SK-N-SH (cell line): ENCODE measurements at regions not wholly inside any gene's neighbourhood (a gene's known extent, or its start where the extent isn't known, plus 50 kb on each side); places are given as distances from the start of the nearest gene placed in this dataset.

ENCODE experiments used
- CTCF ChIA-PET: fragments of 300-600, 350-600 bp; formaldehyde crosslinking; extraction: SDS; loops from one replicate; lab custom pipeline; 2021; lab: Yijun Ruan, JAX
- POLR2A ChIA-PET: fragments of 350-600 bp; sonication (Branson Sonifier 250); formaldehyde crosslinking; extraction: SDS; loops from one replicate; lab custom pipeline; 2020; ENCODE audit warnings: antibody characterized with exemption, inconsistent platforms; lab: Yijun Ruan, JAX
- DNase-seq: peaks from one replicate; pipeline ENCODE4 v3.0.0; 2012
- H2AFZ ChIP-seq: fragments of 200-600 bp; sonication (generic); 2 replicates; pipeline ENCODE4 v1.8.1; 2016; ENCODE audit warnings: antibody characterized with exemption, mild to moderate bottlenecking, low read depth
- H3F3A ChIP-seq: fragments of 200-600 bp; sonication (generic); replicated peaks from 2 replicates; pipeline ENCODE3; 2016; ENCODE audit warnings: antibody characterized with exemption, mild to moderate bottlenecking; ENCODE audit not compliant: insufficient read depth
- H3K27ac ChIP-seq, 2 experiments: fragments of 200-500 bp in 1 of 2; fragments of 200-600 bp in 1 of 2; sonication (Bioruptor generic) in 1 of 2; sonication (generic), shearing (Covaris generic) in 1 of 2; 2 replicates each; pipeline versions ENCODE4 v1.5.1 to v1.6.1; 2014 to 2016; ENCODE audit warnings: low read depth in 2 of 2, inconsistent platforms in 1 of 2, low read length in 1 of 2, mild to moderate bottlenecking in 1 of 2, mixed read lengths in 1 of 2
- H3K27me3 ChIP-seq: fragments of 200-600 bp; sonication (generic), shearing (Covaris generic); 2 replicates; pipeline ENCODE4 v1.6.1; 2016; ENCODE audit warnings: mixed run types; ENCODE audit not compliant: insufficient read depth
- H3K36me3 ChIP-seq, 2 experiments: fragments of 200-500 bp in 1 of 2; fragments of 200-600 bp in 1 of 2; sonication (Bioruptor generic) in 1 of 2; sonication (generic) in 1 of 2; replicated peaks in 1 of 2; 2 replicates each; pipeline versions ENCODE3 to v1.5.1; 2014 to 2016; ENCODE audit warnings: low read length in 1 of 2, mild to moderate bottlenecking in 1 of 2; ENCODE audit not compliant: insufficient read depth in 2 of 2, control insufficient read depth in 1 of 2
- H3K4me1 ChIP-seq, 2 experiments: fragments of 200-500 bp in 1 of 2; fragments of 200-600 bp in 1 of 2; sonication (Bioruptor generic) in 1 of 2; sonication (generic), shearing (Covaris generic) in 1 of 2; 2 replicates each; pipeline versions ENCODE4 v1.5.1 to v1.6.1; 2014 to 2016; ENCODE audit warnings: low read depth in 1 of 2, low read length in 1 of 2, mixed run types in 1 of 2; ENCODE audit not compliant: insufficient read depth in 2 of 2, control insufficient read depth in 1 of 2
- H3K4me2 ChIP-seq: fragments of 200-600 bp; sonication (generic), shearing (Covaris generic); 2 replicates; pipeline ENCODE4 v1.6.1; 2017; ENCODE audit warnings: mixed run types
- H3K4me3 ChIP-seq, 2 experiments: fragments of 200-500 bp in 1 of 2; fragments of 200-600 bp in 1 of 2; sonication (Bioruptor generic) in 1 of 2; sonication (generic), shearing (Covaris generic) in 1 of 2; 2 replicates each; pipeline versions ENCODE4 v1.5.1 to v1.8.1; 2014 to 2016; ENCODE audit warnings: low read depth in 2 of 2, inconsistent platforms in 1 of 2, low read length in 1 of 2, mild to moderate bottlenecking in 1 of 2, mixed read lengths in 1 of 2, moderate library complexity in 1 of 2
- H3K79me2 ChIP-seq: fragments of 200-600 bp; sonication (generic); 2 replicates; pipeline ENCODE4 v1.8.1; 2017; ENCODE audit warnings: mild to moderate bottlenecking; ENCODE audit not compliant: insufficient read depth
- H3K9ac ChIP-seq: fragments of 200-600 bp; sonication (generic); 2 replicates; pipeline ENCODE4 v1.6.1; 2017; ENCODE audit warnings: mixed run types
- H3K9me2 ChIP-seq: fragments of 200-600 bp; sonication (generic); 2 replicates; pipeline ENCODE4 v1.6.1; 2017; ENCODE audit warnings: mixed run types
- H3K9me3 ChIP-seq: fragments of 200-600 bp; sonication (generic); 2 replicates; pipeline ENCODE4 v1.6.1; 2017; ENCODE audit warnings: mixed run types, mild to moderate bottlenecking, moderate library complexity
- H4K20me1 ChIP-seq: fragments of 200-600 bp; sonication (generic); 2 replicates; pipeline ENCODE4 v1.6.1; 2017; ENCODE audit warnings: mild to moderate bottlenecking, mixed run types; ENCODE audit not compliant: insufficient read depth
- CHD2 ChIP-seq: fragments of 150-350 bp; IDR thresholded peaks from 2 replicates; pipeline ENCODE4 v1.6.1; 2018; ENCODE audit warnings: low read length; ENCODE audit not compliant: partially characterized antibody
- CTCF ChIP-seq: fragments of 200-600 bp; sonication (generic); IDR thresholded peaks from 2 replicates; pipeline ENCODE4 v1.6.1; 2017; ENCODE audit warnings: antibody characterized with exemption, mild to moderate bottlenecking, moderate library complexity
- ELF1 ChIP-seq: IDR thresholded peaks from 2 replicates; pipeline ENCODE4 v1.4.0; 2012
- EZH2phosphoT487 ChIP-seq: fragments of 200-600 bp; sonication (generic); IDR thresholded peaks from 2 replicates; pipeline ENCODE4 v1.6.1; 2017; ENCODE audit warnings: low read depth, mixed run types, mild to moderate bottlenecking, antibody characterized with exemption, moderate library complexity, borderline replicate concordance
- FOSL2 ChIP-seq: IDR thresholded peaks from 2 replicates; pipeline ENCODE4 v1.4.0; 2012; ENCODE audit warnings: low read depth, mild to moderate bottlenecking, moderate library complexity, borderline replicate concordance
- FOXJ3 ChIP-seq: sonication (generic); formaldehyde crosslinking; IDR thresholded peaks from 2 replicates; pipeline ENCODE4 v1.5.1; 2020; ENCODE audit warnings: mild to moderate bottlenecking, missing genetic modification reagents
- GABPA ChIP-seq: IDR thresholded peaks from 2 replicates; pipeline ENCODE4 v1.4.0; 2012; ENCODE audit warnings: low read depth, mild to moderate bottlenecking
- MEF2A ChIP-seq: IDR thresholded peaks from 2 replicates; pipeline ENCODE4 v1.4.0; 2012; ENCODE audit warnings: low read depth, borderline replicate concordance
- NFIC ChIP-seq: IDR thresholded peaks from 2 replicates; pipeline ENCODE4 v1.4.0; 2012; ENCODE audit warnings: borderline replicate concordance
- NRF1 ChIP-seq: IDR thresholded peaks from 2 replicates; pipeline ENCODE4 v1.6.1; 2012; ENCODE audit warnings: low read depth, mild to moderate bottlenecking, low read length
- POLR2AphosphoS5 ChIP-seq: IDR thresholded peaks from 2 replicates; pipeline ENCODE4 v1.6.1; 2012; ENCODE audit warnings: low read depth, low read length
- RXRA ChIP-seq: IDR thresholded peaks from 2 replicates; pipeline ENCODE4 v1.4.0; 2012; ENCODE audit warnings: low read depth, mild to moderate bottlenecking, borderline replicate concordance
- SIN3A ChIP-seq: IDR thresholded peaks from 2 replicates; pipeline ENCODE4 v1.6.1; 2012; ENCODE audit warnings: low read depth, mild to moderate bottlenecking, low read length, moderate library complexity, borderline replicate concordance
- ZBTB33 ChIP-seq: IDR thresholded peaks from 2 replicates; pipeline ENCODE4 v1.4.0; 2012; ENCODE audit warnings: low read depth, borderline replicate concordance
- WGBS: methylation state at CpG from one replicate; pipeline ENCODE4 v1.1.6; 2017; ENCODE audit warnings: low lambda C conversion rate; 5-methylcytosine and 5-hydroxymethylcytosine counted together

DNA sequence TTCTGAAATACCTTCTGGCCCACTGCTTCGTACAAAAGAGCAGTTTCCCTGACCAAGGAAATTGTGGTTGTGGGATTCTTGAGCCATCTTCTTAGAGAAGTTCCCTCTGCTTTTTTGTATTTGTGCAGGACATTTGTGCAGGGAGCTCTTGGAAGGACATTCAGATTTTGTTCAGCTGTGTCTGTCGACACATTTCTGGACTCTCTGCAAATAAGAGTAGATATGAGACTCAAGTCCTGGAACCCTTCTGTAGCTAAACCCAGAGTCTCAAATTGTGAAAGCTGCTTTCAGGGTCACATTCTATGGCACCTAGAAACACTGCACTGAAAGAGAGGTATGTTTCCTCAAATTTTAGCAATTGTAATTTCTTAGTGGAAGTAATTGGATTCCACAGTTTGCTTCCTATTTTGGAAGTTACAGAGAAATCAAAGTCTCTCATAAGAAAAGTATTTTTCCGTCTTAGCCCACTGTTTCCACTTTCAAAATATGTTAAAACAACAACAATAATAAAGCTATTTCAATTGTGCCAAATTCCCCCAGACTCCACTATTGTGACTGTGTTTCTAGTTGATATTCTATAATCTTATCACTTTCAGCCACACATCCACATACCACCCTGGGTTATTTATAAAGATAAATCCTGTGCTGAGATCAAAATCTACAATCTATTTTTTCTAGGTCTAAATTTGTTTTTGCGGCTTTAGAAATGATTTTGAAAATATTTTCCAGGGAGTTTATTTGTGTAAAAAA is 224.0 kb downstream of the COG6 start:
- 85% methylated on average over 4 of the region's 4 CpGs for WGBS
- POLR2A ChIA-PET: interaction anchor here (0.6 kb wide), 1 partner anchor 508 kb away, joined by 3 read pairs; no protein-coding TSS in a partner anchor

More for the DNA sequence above, 224.0 kb downstream of the COG6 start:
- DNase-seq: no peak
- H4K20me1 ChIP-seq: no peaks in the 10 kb centered on the region
- no peak overlapping the region for H3K27ac ChIP-seq
- H3K4me1 ChIP-seq: peaks cover 11 to 24% of the 10 kb centered on the region in 2 experiments
- H3K4me2 ChIP-seq: no peak overlapping the region
- H3K9ac ChIP-seq: no peak overlapping the region
- H3K4me3 ChIP-seq: no peak overlapping the region
- TF ChIP-seq NFIC: no peak
- no peak for TF ChIP-seq SIN3A
- TF ChIP-seq RXRA: no peak
- no peak for TF ChIP-seq ZBTB33
- TF ChIP-seq MEF2A: no peak
- TF ChIP-seq FOXJ3 (CRISPR knock-in tag): no peak
- TF ChIP-seq ELF1: no peak
- TF ChIP-seq FOSL2: no peak
- TF ChIP-seq CTCF: no peak
- TF ChIP-seq EZH2phosphoT487: no peak
- TF ChIP-seq GABPA: no peak
- TF ChIP-seq POLR2AphosphoS5: no peak
- TF ChIP-seq NRF1: no peak
- no peak for TF ChIP-seq CHD2
- H3K79me2 ChIP-seq: no peaks in the 10 kb centered on the region
- H3K9me3 ChIP-seq: 0 out of 2 replicates have a peak, but pooled peaks cover under 1% of the 10 kb centered on the region
- no peak overlapping the region for H2AFZ ChIP-seq
- H3K27me3 ChIP-seq: no peaks in the 10 kb centered on the region
- CTCF ChIA-PET: no interaction called here
- peaks cover 14% of the 10 kb centered on the region for H3F3A ChIP-seq
- peaks cover 0 to 3% of the 10 kb centered on the region in 2 experiments for H3K36me3 ChIP-seq
- no peaks in the 10 kb centered on the region for H3K9me2 ChIP-seq
